B cell (primary cell): ENCODE measurements at regions not wholly inside any gene's neighbourhood (a gene's known extent, or its start where the extent isn't known, plus 50 kb on each side); places are given as distances from the start of the nearest gene placed in this dataset.

Source experiments
- EZH2 ChIP-seq: IDR thresholded peaks from 2 replicates; pipeline ENCODE4 v1.6.1; 2012; ENCODE audit warnings: borderline replicate concordance, low read depth, mild to moderate bottlenecking, moderate library complexity, low read length; ENCODE audit not compliant: insufficient read depth, poor library complexity, severe bottlenecking
- TF ChIP-seq, protein P1 (sequence below): fragments of 200-600 bp; IDR thresholded peaks from one replicate; pipeline ENCODE4 v1.8.0; 2022; ENCODE audit warnings: antibody characterized with exemption, mild to moderate bottlenecking

DNA sequence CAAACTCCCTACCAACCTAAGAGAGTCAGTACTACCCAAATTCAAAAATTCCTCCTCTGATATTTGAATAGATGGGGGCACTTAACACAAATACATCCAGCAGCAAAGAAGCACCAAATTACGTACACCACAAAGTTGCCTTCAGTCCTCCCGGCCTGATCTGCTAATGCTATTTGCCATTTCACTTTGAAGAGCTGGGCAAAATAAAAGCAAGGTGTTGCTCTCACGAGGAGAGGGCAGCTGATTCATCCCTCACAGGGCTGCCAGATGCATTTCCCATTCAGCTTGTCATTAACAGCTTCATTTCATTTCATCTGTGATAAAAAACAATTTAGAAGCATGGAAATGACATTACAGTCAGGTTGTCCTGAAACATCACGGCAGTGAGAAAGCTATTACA, 283.4 kb upstream of the VEPH1 start:
- no peak for TF ChIP-seq EZH2
- TF ChIP-seq, protein P1, sequence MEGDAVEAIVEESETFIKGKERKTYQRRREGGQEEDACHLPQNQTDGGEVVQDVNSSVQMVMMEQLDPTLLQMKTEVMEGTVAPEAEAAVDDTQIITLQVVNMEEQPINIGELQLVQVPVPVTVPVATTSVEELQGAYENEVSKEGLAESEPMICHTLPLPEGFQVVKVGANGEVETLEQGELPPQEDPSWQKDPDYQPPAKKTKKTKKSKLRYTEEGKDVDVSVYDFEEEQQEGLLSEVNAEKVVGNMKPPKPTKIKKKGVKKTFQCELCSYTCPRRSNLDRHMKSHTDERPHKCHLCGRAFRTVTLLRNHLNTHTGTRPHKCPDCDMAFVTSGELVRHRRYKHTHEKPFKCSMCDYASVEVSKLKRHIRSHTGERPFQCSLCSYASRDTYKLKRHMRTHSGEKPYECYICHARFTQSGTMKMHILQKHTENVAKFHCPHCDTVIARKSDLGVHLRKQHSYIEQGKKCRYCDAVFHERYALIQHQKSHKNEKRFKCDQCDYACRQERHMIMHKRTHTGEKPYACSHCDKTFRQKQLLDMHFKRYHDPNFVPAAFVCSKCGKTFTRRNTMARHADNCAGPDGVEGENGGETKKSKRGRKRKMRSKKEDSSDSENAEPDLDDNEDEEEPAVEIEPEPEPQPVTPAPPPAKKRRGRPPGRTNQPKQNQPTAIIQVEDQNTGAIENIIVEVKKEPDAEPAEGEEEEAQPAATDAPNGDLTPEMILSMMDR, result no peak
